ENCODE measurements at regions not wholly inside any gene's neighbourhood (a gene's known extent, or its start where the extent isn't known, plus 50 kb on each side); places are given as distances from the start of the nearest gene placed in this dataset.
"Not testable (repeated sequence)": the region's sequence is repeated elsewhere in the genome, so short reads cannot be mapped to it uniquely, and the experiment has no call there.

DNA sequence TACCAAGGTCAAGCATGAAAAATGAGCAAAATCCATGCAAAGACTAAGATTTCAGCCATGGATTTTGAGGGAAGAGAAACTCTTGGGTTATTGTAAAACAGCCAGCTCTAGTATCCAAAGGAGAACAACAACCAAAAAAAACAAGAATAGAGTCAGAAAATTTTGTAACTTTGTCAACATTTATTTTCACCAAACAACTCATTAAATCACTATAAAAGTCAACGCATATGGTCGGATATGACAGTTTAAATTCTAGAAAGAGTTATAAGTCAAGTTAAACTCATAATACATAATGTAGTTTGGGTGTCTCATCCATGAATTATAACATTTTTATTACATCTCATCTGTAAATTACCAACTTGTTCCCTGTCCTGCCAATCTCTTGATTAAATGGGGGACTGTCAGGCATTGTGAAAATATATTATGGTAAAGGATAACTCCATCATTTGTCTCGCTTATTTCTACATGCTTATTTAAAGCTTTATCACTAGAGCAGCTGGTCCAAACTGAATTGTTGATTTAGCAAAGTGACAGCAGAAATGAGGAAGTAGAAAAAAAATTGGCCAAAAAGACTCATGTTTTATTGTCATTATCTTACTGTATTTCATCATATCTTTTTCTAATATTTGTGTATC is 224.8 kb upstream of the NOCT start:
- no peak for DNase-seq

GRCh38 chr4:138789796-138790195 is 225.8 kb upstream of the NOCT start:
- DNase-seq: no peak

DNA sequence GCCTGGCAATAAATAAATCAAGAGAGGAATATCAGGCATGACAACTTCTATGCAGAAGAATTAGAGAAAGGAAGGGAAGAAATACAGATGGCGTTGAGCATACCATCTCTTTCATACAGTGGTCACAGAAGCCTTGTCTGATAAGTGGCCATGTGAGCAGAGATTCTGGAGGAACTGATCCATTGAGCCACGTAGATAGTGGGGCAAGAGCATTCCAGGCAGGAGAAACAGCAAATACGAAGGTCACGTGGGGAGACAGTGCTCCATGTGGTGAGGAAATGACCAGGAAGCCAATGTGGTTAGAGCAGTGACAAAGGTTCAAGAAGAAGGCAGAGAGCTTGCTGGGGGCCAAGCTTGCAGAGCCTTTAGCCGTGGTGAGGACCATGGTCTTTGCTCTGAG is 226.7 kb upstream of the NOCT start:
- no peak for DNase-seq

GRCh38 chr4:138788267-138788790 is 227.3 kb upstream of the NOCT start:
- DNase-seq: no peak

- not testable (repeated sequence) for DNase-seq
Observed at GRCh38 chr4:138779761-138780160, 235.8 kb upstream of the NOCT start.

- DNase-seq: peak; percentile 22
Observed at GRCh38 chr4:138775890-138776289, 239.7 kb upstream of the NOCT start.

- DNase-seq: no peak
Observed at GRCh38 chr4:138775489-138775888, 240.1 kb upstream of the NOCT start.

DNA sequence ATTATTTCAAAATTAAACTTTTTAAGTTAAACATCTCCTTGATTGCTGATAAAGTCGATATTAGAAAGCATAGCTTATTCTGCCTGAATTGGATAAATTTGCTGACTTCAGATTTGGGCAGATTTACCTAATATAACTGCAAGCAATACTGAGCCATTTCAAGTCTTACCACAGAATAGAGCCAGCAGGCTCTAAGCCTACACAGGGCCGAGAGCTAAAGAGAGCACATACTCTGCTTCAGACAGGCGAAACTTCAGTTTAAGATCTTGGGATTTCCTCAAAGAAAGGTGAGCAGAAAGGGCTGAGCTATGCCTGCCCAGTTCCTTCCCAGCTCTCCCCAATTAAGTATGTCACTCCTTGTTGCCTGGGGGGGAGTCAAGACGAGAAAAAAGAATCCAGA is 240.6 kb upstream of the NOCT start:
- no peak for DNase-seq

GRCh38 chr4:138774125-138774524 is 241.5 kb upstream of the NOCT start:
- not testable (repeated sequence) for DNase-seq

DNA sequence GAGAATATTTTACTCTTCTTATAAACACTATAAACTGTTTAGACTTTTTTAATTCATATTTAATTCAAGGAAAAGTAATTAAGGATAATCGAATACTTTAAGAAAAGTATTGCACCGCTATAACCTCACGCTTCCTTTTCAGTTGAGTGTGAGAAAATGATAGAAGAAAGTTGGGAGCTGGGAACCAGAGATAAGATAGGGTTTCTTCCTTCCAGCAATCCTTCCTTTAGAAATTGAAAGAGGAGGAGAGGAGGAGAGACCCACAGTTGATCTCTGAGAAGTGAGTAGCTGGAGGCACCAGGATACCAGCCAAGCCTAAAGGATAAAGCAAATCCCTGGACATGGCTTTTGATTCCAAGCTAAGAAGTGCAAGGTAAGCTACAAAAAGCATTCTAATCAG is 242.3 kb upstream of the NOCT start:
- DNase-seq: no peak

DNA sequence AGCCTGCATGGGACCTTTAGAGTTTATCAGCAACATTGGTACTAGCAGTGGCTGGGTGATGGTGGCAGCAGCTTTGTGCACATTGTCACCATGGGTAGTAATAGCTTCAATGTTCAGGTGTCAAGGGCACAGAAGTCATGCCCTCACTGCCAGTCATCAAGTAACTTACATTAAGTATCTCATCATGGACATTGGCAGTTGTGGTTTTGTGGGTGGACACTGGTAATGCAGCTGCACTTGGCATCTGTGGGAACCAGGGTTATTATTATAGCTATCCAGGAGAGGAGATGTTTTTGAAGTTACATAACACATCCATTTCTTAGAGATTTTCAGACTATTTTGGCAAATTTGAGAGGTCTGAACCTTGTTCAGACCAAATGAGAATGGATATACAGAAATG is 243.2 kb upstream of the NOCT start:
- no peak for DNase-seq

DNA sequence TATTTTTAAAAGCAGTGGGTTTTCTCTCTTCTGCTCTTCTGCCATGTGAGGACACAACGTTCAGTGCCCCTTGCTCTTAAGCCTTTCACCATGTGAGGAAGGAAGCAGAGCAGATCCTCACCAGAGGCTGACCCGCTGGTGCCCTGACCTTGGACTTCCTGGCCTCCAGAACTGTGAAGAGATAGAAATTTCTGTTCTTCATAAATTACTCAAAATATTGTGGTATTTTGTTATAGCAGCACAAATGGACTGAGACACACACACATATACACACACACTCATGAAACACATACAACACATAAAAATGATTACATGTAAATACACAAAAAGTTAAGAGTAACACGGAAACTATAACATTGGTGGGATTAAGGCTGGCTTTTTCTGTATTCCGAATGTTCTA is 244.8 kb upstream of the NOCT start:
- no peak for DNase-seq

GRCh38 chr4:138766332-138766731 is 249.2 kb upstream of the NOCT start:
- no peak for DNase-seq

DNA sequence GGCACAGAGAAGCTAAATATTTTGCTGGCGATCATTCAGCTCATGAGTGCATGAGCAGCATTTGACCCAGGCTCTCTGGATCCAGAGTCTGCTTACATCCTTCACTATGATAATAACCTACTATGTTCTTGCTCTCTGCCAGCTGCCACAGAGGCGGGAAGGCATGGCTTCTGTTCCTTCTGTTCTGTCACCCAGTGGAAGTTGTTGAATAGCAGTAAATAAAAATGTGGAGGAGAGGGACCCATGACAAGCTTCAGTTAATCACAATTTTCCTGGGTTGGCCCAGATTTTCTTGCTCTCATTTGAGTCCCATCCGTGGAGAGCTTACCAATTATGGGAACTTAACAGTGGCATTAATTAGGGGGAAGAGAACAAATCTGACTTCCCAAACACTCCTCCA is 250.1 kb upstream of the NOCT start:
- no peak for DNase-seq

DNA sequence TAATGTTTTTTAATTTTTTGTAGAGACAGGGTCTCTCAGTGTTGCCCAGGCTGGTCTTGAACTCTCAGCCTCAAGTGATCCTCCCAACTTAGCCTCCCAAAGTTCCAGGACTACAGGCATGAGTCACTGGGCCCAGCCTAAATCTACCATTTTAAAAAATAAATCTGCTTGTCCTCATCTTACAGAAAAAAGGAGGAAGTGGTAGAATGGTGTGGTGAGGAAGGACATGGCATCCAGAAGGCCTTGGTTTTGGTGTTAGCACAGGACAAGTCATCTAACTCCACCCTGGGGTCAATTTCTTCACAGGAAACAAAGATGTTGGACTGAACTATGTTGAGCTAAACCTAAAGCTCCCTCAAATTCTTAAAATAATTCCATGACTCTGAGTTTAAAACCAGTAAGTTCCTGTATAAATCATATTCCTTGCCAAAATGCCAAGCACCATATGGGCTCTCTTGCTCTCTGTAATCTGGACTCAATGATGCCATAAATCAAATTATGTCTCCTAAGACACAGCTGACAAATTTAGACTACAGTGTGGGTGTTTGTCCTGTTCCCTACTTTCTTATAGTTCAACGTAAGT is 253.9 kb upstream of the NOCT start:
- no peak for DNase-seq

DNA sequence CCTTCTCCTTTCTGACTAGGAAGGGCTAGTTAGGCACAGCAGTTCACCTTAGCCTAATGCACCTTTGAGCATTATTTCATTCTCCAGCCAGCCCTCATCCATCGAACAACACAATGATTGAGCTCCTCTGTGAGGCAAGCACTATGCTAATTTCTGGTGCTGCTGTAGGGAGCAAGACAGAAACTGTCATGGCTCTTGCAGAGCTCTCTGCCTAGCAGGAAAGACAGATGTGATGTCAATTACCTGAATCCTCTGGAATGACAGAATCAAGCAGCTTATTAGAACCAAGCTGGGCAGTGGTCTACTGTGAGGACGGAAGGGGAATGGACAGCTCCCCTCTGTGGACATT is 256.1 kb upstream of the NOCT start:
- DNase-seq: no peak

DNA sequence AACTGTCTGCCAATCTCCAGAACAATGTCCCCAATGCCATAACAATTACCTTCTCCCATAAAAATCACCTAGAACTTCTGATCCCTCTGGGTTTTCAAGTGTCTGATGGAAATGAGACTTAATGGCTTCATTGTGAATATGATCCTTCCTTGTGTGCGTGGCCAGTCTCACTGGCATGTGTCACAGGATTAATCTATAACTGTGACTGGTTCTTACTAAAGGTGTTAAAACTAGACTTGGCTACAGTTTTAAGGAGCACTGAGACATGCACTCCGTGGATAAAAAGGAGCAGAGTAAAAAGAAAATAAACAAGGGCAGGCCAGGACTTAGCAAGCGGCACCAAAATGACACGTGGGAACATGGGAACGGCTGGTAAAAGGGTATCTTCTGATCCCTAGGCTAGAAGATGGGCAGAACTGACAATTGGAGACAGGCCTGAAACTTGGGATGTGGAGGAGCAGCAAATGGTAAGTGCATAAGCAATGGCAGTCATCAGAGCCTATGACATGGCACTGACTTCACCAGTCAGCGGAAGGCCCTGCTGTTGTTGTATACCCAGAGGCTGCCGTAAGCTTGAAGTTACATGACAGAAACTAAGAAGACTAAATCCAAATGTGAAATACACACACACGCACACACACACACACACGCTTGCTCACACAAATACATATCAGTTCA is 256.6 kb upstream of the NOCT start:
- no peak for DNase-seq

GRCh38 chr4:138758196-138758595 is 257.4 kb upstream of the NOCT start:
- DNase-seq: no peak

- DNase-seq: no peak
Observed at GRCh38 chr4:138757432-138757831, 258.1 kb upstream of the NOCT start.

DNA sequence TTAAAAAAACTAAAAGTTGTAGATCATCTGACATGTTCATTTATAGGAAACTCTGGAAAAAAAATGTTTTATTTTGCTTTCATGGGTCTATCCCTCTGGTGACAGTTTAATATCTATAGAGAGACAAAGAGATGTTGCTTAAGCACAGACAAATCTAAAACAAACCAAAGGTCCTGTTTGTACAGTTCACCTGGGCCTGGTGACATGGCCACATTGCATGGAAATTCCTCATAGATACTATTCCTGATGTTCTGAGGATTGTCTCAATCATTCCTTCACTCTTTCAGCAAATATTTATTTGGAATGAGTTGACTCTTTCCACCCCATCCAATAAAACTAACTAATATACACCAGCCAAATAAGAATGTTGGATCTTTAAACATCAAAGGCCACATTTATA is 259.1 kb upstream of the NOCT start:
- no peak for DNase-seq

DNA sequence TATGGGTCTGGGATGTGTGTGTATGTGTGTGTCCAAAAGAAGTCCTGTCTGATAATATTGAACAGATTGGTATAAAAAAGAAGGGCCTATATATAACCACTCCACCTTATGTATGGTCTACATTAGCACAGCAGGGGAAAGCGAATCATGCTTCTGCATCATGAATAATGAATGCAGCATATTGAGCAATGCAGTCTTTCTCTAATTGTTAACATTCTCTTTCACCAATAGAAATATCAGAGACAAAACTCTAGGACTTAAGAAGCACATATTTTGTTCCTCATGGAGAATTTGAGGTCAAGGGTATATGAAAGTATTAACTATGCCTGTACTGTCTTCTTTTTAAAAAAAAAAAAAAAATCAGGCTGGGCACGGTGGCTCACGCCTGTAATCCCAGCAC is 264.3 kb upstream of the NOCT start:
- DNase-seq: no peak

- no peak for DNase-seq
Observed at GRCh38 chr4:138749303-138749702, 266.3 kb upstream of the NOCT start.

GRCh38 chr4:138741766-138742377 is 273.7 kb upstream of the NOCT start:
- no peak for DNase-seq

All from GF-D8 (cell line).